Gastrocnemius medialis (tissue), 4 donors: ENCODE measurements at regions not wholly inside any gene's neighbourhood (a gene's known extent, or its start where the extent isn't known, plus 50 kb on each side); places are given as distances from the start of the nearest gene placed in this dataset.

ENCODE experiments used
- CTCF ChIP-seq, 5 experiments: fragments of 450-650 bp in 3 of 5; fragments of 200-600 bp in 2 of 5; sonication (generic) in 2 of 5; IDR thresholded peaks in 4 of 5; conservative IDR thresholded peaks in 1 of 5; 1 replicate in 4 of 5; 2 replicates in 1 of 5; pipeline ENCODE4 v1.5.1; 2016 to 2019; ENCODE audit warnings: antibody characterized with exemption in 5 of 5, mild to moderate bottlenecking in 3 of 5, moderate library complexity in 3 of 5
- POLR2A ChIP-seq, 2 donors: fragments of 450-650 bp; IDR thresholded peaks; one replicate each; pipeline ENCODE4 v1.6.1; 2017; ENCODE audit warnings: antibody characterized with exemption in 2 of 2, mild to moderate bottlenecking in 2 of 2, moderate library complexity in 2 of 2

GRCh38 chr20:57112448-57112847 lies 154.0 kb downstream of the BMP7 start:
- TF ChIP-seq POLR2A (IDR thresholded peaks at IDR 0.05): no peak
- TF ChIP-seq CTCF (IDR thresholded peaks at IDR 0.05 in 4 of 5, conservative IDR thresholded peaks at IDR 0.05 in 1 of 5): no peak
